HCT116 (cell line): ENCODE measurements at regions not wholly inside any gene's neighbourhood (a gene's known extent, or its start where the extent isn't known, plus 50 kb on each side); places are given as distances from the start of the nearest gene placed in this dataset.

Source experiments
- CEBPB ChIP-seq: IDR thresholded peaks from 2 replicates; pipeline ENCODE4 v1.6.1; 2012; ENCODE audit warnings: low read depth
- EGR1 ChIP-seq: IDR thresholded peaks from 2 replicates; pipeline ENCODE4 v1.6.1; 2012; ENCODE audit warnings: low read depth
- MAX ChIP-seq: IDR thresholded peaks from 2 replicates; pipeline ENCODE4 v1.6.1; 2012
- POLR2A ChIP-seq: IDR thresholded peaks from 2 replicates; pipeline ENCODE4 v1.7.0; 2011; ENCODE audit warnings: borderline replicate concordance; ENCODE audit not compliant: insufficient read depth, insufficient read length; ENCODE audit errors: extremely low read depth
- RAD21 ChIP-seq: IDR thresholded peaks from 2 replicates; pipeline ENCODE4 v1.6.1; 2012; ENCODE audit warnings: low read depth, mild to moderate bottlenecking
- SP1 ChIP-seq: IDR thresholded peaks from 2 replicates; pipeline ENCODE4 v1.6.1; 2012; ENCODE audit warnings: low read depth
- SRF ChIP-seq: IDR thresholded peaks from 2 replicates; pipeline ENCODE4 v1.6.1; 2012; ENCODE audit warnings: low read depth
- TCF7L2 ChIP-seq: IDR thresholded peaks from 2 replicates; pipeline ENCODE4 v1.7.0; 2011; ENCODE audit warnings: borderline replicate concordance, inconsistent platforms; ENCODE audit not compliant: insufficient read depth, insufficient read length; ENCODE audit errors: extremely low read depth
- TF ChIP-seq, protein P1 (sequence below), 3 experiments: fragments of 200-600 bp in 1 of 3; sonication (generic) in 1 of 3; IDR thresholded peaks in 2 of 3; conservative IDR thresholded peaks in 1 of 3; 2 replicates each; pipeline ENCODE4 v1.5.1; 2012 to 2017; ENCODE audit warnings: low read depth in 2 of 3, low read length in 2 of 3, antibody characterized with exemption in 1 of 3, borderline replicate concordance in 1 of 3, control low read depth in 1 of 3, mild to moderate bottlenecking in 1 of 3, mixed read lengths in 1 of 3, mixed run types in 1 of 3, moderate library complexity in 1 of 3; ENCODE audit not compliant: insufficient read depth in 1 of 3
- TF ChIP-seq, protein P2 (sequence below): IDR thresholded peaks from 2 replicates; pipeline ENCODE4 v1.6.1; 2011; ENCODE audit warnings: mild to moderate bottlenecking, low read length, moderate library complexity; ENCODE audit not compliant: insufficient replicate concordance; ENCODE audit errors: extremely low read depth
- TF ChIP-seq, protein P3 (sequence below): IDR thresholded peaks from 2 replicates; pipeline ENCODE4 v1.6.1; 2012; ENCODE audit warnings: low read depth

DNA sequence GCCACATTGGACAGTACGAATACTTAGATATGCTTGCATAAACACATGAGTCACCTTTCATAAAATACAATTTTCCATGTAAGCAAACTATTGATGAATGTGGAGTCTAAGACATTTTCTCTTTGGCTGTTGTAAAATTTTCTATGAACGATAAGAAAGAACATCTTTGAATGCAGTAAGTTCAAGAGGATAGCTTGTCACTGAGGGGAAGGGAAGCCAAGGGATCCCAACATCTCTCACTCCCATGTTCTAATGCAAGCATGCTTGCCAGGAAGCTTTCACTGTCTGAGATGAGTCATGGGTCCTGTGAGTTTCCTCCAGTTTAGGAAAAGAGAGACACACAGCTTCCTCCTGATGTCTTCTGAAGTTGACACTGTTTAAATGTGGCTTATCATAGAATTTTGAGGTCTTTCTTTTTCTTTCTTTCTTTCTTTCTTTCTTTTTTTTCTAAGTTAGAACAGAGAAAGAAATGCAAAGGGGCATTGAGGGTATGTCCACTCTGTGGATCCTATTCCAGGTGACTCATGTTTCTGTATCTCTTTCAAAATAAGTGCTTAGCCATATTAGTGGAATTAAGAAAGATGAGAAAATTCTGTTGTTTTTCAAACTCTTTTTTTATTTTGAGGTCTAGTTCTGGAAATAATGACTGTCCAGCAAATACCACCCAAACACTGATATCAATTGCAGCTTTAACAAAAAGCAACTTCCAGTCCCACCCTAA is 146.6 kb downstream of the RDH14 start:
- TF ChIP-seq POLR2A (no peak), MAX (no peak; the same call in 1 of the 2 replicates), TCF7L2 (no peak), SRF (0 out of 2 replicates have a peak, but pooled peaks have one; percentile 26), SP1 (0 out of 2 replicates have a peak, but pooled peaks have one; percentile 23), RAD21 (no peak), CEBPB (peak; percentile 29; the same call in 1 of the 2 replicates), EGR1 (no peak)
- TF ChIP-seq, protein P1, sequence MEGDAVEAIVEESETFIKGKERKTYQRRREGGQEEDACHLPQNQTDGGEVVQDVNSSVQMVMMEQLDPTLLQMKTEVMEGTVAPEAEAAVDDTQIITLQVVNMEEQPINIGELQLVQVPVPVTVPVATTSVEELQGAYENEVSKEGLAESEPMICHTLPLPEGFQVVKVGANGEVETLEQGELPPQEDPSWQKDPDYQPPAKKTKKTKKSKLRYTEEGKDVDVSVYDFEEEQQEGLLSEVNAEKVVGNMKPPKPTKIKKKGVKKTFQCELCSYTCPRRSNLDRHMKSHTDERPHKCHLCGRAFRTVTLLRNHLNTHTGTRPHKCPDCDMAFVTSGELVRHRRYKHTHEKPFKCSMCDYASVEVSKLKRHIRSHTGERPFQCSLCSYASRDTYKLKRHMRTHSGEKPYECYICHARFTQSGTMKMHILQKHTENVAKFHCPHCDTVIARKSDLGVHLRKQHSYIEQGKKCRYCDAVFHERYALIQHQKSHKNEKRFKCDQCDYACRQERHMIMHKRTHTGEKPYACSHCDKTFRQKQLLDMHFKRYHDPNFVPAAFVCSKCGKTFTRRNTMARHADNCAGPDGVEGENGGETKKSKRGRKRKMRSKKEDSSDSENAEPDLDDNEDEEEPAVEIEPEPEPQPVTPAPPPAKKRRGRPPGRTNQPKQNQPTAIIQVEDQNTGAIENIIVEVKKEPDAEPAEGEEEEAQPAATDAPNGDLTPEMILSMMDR (IDR thresholded peaks at IDR 0.05 in 2 of 3, conservative IDR thresholded peaks at IDR 0.05 in 1 of 3; ENCODE audit: borderline replicate concordance in 1 of 3, insufficient read depth in 1 of 3, low read depth in 2 of 3, low read length in 2 of 3) = no peak
- TF ChIP-seq, protein P2, sequence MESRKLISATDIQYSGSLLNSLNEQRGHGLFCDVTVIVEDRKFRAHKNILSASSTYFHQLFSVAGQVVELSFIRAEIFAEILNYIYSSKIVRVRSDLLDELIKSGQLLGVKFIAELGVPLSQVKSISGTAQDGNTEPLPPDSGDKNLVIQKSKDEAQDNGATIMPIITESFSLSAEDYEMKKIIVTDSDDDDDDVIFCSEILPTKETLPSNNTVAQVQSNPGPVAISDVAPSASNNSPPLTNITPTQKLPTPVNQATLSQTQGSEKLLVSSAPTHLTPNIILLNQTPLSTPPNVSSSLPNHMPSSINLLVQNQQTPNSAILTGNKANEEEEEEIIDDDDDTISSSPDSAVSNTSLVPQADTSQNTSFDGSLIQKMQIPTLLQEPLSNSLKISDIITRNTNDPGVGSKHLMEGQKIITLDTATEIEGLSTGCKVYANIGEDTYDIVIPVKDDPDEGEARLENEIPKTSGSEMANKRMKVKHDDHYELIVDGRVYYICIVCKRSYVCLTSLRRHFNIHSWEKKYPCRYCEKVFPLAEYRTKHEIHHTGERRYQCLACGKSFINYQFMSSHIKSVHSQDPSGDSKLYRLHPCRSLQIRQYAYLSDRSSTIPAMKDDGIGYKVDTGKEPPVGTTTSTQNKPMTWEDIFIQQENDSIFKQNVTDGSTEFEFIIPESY = no peak
- TF ChIP-seq, protein P3, sequence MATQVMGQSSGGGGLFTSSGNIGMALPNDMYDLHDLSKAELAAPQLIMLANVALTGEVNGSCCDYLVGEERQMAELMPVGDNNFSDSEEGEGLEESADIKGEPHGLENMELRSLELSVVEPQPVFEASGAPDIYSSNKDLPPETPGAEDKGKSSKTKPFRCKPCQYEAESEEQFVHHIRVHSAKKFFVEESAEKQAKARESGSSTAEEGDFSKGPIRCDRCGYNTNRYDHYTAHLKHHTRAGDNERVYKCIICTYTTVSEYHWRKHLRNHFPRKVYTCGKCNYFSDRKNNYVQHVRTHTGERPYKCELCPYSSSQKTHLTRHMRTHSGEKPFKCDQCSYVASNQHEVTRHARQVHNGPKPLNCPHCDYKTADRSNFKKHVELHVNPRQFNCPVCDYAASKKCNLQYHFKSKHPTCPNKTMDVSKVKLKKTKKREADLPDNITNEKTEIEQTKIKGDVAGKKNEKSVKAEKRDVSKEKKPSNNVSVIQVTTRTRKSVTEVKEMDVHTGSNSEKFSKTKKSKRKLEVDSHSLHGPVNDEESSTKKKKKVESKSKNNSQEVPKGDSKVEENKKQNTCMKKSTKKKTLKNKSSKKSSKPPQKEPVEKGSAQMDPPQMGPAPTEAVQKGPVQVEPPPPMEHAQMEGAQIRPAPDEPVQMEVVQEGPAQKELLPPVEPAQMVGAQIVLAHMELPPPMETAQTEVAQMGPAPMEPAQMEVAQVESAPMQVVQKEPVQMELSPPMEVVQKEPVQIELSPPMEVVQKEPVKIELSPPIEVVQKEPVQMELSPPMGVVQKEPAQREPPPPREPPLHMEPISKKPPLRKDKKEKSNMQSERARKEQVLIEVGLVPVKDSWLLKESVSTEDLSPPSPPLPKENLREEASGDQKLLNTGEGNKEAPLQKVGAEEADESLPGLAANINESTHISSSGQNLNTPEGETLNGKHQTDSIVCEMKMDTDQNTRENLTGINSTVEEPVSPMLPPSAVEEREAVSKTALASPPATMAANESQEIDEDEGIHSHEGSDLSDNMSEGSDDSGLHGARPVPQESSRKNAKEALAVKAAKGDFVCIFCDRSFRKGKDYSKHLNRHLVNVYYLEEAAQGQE = no peak
